D341Med (cell line): ENCODE measurements at regions not wholly inside any gene's neighbourhood (a gene's known extent, or its start where the extent isn't known, plus 50 kb on each side); places are given as distances from the start of the nearest gene placed in this dataset.
"Not testable (repeated sequence)": the region's sequence is repeated elsewhere in the genome, so short reads cannot be mapped to it uniquely, and the experiment has no call there.

Source experiments
- DNase-seq: peaks from one replicate; pipeline ENCODE4 v3.0.0; 2012; ENCODE audit warnings: low spot score

GRCh38 chr20:36082315-36082915 lies 72.1 kb upstream of the EPB41L1 start:
- DNase-seq, result no peak

DNA sequence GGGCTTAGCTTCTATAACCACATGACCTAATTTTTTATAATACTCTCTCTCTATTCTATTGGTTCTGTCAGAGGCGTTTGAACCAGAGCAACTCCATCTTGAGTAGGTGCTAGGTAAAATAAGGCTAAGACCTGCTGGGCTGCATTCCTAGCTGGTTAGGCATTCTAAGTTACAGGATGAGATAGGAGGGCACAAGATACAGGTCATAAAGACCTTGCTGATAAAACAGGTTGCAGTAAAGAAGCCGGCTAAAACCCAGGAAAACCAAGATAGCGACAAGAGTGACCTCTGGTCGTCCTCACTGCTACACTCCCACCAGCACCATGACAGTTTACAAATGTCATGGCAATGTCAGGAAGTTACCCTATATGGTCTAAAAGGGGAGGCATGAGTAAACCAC lies 71.3 kb upstream of the EPB41L1 start:
- not testable (repeated sequence) for DNase-seq

DNA sequence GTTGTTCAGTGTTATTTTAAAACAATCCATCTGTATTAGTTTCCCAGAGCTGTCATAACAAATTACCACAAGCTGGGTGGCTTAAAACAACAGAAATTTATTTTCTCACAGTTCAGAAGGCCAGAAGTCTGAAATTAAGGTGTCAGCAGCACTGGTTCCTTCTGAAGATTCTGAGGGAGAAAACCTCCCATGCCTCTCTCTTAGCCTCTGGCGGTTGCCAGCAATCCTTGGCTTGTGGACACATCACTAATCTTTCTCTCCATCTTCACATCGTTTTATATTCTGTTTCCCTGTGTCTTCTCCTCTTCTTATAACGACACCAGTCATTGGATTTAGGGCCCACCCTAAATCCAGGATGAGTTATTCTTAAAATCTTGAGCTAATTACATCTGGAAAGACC lies 70.2 kb upstream of the EPB41L1 start:
- no peak for DNase-seq

DNA sequence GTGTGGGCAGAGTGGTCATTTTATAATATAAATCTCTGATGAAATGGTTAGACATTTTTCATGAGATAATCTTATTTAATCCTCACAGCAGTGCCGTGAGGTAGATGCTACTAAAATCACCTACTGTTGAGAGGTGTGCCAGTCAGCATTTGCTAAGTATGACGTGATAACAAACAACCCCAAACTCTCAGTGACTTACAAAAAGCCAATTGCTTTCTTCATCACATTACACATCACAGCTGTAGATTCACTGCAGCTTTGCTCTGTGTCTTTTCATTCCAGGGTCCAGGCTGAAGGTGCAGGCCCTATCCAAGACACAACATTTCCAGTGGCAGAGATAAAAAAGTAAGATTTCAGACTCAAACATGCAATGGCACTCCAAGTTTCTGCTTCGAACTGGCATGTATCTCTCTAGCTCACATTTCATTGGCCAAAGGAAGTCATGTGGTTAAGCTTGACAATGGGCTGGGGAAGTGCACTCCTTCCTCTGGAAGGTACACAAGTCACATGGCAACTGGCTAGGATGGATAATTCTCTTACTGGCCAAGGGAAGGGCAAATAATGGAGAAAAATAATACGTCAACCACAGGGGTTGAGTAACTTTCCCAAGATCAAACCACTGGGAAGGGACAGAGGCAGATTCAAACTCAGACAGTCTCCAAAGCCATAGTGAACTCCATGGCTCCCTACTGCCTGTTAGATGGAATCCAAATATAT lies 69.5 kb upstream of the EPB41L1 start:
- DNase-seq, result no peak

GRCh38 chr20:36085686-36086267 lies 68.8 kb upstream of the EPB41L1 start:
- no peak for DNase-seq

- no peak for DNase-seq
Measured at GRCh38 chr20:36086767-36087166, 67.8 kb upstream of the EPB41L1 start.

DNA sequence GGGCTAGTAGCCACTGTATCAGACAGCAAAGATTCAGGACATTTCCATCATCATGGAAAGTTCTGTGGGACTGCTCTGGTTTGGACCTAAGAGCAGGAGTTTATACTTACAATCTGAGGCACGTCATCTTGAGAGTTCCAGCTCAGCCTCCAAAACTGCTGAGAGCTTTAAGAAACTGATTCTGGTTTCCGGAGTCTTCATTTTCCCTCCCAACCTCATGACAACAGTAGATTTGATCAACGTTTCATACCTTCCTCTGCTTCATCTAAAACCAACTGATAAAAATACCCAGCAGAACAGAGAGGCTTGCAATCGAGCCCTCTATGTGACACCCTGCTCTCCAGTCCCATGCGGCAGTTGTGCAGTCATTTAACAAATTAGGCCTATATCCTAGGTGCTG lies 64.3 kb upstream of the EPB41L1 start:
- DNase-seq, result no peak

DNA sequence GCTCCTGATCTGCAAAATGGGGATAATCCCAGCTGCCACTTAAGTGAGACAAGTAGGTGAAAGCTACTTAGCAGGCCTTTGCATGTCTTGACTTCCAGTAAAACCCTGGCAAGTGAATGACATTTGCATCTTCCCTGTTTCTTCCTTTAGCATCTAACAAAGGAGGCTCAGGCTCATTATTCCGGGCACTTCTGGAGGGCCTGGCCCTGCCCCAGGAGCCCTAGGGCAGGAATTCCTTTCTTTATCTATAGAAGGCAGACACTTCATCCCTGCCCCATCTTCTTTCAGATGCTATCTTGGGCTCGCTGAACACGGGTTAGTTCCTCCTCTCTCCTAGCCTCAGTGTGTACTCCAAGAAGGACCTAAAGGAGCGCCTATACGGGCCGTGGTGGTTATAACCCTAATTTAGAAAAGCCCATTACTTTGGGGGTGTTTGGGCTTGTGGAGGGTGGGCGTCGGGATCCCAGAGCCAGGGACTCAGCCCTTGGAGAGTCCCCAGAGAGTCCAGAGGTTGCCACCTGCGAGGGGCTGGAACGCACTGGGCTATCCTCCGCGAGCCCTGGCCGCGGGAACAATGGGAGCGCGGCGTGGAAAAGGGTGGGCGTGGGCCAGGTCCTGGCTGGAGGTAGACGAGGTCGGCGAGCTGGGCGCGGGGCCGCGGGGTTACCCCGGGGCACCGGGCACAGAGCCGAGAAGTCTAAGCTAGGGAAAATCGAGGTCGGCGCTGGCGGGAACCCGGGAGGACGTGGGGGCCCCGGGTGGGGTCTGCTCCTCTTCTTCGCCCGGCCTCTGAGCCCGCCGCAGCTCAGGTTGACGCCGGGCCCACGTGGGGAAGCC lies 62.8 kb upstream of the EPB41L1 start:
- no peak for DNase-seq

GRCh38 chr20:36092398-36093024 lies 62.0 kb upstream of the EPB41L1 start:
- DNase-seq, result peak; percentile 81

GRCh38 chr20:36093025-36093803 lies 61.3 kb upstream of the EPB41L1 start:
- peak; percentile 62 for DNase-seq

GRCh38 chr20:36093804-36094145 lies 60.8 kb upstream of the EPB41L1 start:
- no peak for DNase-seq

DNA sequence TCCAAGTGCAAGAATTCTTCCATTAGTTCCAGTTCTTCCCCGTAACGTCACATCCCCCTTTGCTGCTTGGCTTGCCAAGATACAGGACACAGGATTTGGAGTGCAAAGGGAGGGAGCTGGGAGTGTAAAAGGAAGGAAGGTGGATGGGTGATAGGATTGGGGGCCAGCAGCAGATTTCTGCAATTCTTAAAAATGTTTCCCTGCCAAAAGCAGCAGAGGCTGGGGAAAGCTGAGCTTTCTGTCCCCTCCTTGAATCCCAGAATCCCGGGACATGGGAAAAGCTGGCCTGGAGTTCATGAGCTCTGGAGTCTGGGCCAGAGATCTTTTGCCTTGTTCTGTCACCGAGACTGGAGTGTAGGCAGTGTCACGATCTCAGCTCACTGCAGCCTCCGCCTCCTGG lies 60.0 kb upstream of the EPB41L1 start:
- DNase-seq, result no peak

DNA sequence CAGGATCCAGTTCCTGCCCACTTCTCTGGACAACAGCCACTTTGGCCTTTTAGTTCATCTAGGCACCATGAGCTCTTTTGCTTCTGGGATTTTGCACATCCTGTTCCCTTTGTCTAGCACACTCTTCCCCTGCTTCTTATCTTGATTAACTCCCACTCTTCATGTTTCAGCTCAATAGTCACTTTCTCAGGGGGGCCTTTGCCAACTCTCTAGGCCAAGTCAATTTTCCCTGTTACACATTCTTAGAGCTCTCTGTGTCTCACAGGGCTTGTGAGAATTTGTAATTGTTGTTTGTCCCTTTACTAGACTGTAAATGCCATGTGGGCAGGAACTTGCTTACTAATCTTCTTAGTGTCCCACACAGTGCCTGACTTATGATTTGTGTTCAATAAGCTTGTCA lies 58.1 kb upstream of the EPB41L1 start:
- no peak for DNase-seq

- DNase-seq, result no peak
Measured at GRCh38 chr20:36097337-36098151, 57.0 kb upstream of the EPB41L1 start.

DNA sequence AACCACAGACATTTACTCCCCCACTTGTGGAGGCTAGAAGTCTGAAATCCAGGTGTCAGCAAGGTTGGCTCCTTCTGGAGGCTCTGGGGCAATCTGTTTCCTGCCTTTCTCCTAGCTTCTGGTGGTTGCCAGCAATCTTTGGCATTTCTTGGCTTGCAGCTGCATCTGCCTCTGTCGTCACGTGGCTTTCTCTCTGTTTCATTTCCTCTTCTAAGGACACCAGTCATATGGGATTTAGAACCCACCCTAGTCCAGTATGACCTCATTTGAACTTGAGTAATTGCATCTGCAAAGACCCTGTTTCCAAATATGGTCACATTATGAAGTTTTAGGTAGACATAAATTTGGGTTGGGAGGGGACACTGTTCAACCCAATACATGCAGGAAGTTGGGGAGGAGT lies 56.2 kb upstream of the EPB41L1 start:
- no peak for DNase-seq

- DNase-seq, result no peak
Measured at GRCh38 chr20:36099106-36099505, 55.4 kb upstream of the EPB41L1 start.

GRCh38 chr20:36101192-36101591 lies 53.3 kb upstream of the EPB41L1 start:
- no peak for DNase-seq

DNA sequence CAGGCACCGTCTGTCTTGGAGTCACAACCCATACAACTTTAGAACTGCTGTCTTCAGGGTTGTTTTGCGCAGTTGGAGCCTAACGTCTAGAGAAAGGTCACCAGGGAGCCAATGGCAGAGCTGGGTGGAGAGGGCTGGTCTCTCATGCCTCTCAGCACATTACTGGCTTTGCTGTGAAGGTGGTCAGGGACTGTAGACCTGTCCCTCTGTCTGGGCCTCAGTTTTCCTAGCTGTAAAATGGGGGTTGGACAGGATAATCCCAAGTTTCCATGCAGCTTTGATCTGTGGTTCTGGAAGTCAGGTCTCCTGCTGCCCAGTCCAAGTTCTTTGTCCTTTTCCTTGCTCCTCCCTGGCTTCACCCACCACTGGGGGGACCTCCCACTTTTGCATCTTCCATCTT lies 52.2 kb upstream of the EPB41L1 start:
- no peak for DNase-seq

GRCh38 chr20:36102809-36103596 lies 51.5 kb upstream of the EPB41L1 start:
- no peak for DNase-seq

DNA sequence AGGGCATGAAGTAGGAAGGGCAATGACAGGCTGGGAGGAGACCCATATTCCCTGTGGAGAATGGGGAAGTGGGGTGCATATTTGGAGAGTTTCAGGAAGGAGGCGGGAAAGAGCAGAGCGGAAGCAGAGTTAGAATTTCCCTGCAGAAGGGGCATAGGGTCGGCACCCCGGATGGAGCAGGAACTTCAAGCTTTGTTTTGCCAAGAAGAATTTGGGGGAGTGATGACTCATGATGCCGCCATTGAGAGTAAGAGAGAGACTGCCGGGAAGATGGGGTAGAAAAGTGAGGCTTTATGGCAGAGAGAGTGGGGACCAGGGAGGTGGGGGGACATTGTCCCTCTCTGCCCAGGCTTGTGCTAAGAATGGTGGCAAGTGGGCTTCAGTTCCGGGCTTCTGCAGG lies 50.3 kb upstream of the EPB41L1 start:
- DNase-seq, result no peak
